K562 (cell line): ENCODE measurements at regions not wholly inside any gene's neighbourhood (a gene's known extent, or its start where the extent isn't known, plus 50 kb on each side); places are given as distances from the start of the nearest gene placed in this dataset.

Source experiments
- ATAC-seq: fragments of 200-7000 bp; cut with Tn5 transposase; 3 replicates; pipeline ENCODE4 v1.9.1; 2020; ENCODE audit warnings: moderate library complexity
- BruUV-seq: library from RNA; stranded (reverse); fragments of 400-500 nt; replicated peaks from 2 replicates; lab custom pipeline; 2021; lab: Mats Ljungman, UMichigan
- CTCF ChIA-PET: fragments of 300-600 bp; formaldehyde crosslinking; extraction: SDS; loops from one replicate; lab custom pipeline; 2021; ENCODE audit warnings: low intra/inter-chr PET ratio; lab: Yijun Ruan, JAX
- POLR2A ChIA-PET: fragments of 300-600, 350-650 bp; sonication (Branson Sonifier 250); formaldehyde crosslinking; extraction: SDS; loops from one replicate; lab custom pipeline; 2021; ENCODE audit warnings: antibody characterized with exemption, inconsistent platforms; lab: Yijun Ruan, JAX
- DNase-seq, 4 experiments: peaks; one replicate each; pipeline versions ENCODE4 v3.0.0 to v3.0.0-alpha.2; 2011 to 2018; ENCODE audit warnings: low spot score in 3 of 4, mixed read lengths in 3 of 4; ENCODE audit errors: extremely low read depth in 1 of 4
- FAIRE-seq: peaks from 2 replicates; lab custom pipeline; 2011; peaks lifted over from hg19 to GRCh38; lab: Jason Lieb, UNC
- H2AFZ ChIP-seq: 2 replicates; pipeline ENCODE4 v1.6.0; 2011; ENCODE audit warnings: low read depth, low read length, control low read depth, inconsistent platforms
- H3K27ac ChIP-seq: fragments of 200-600 bp; 3 replicates; pipeline ENCODE4 v1.8.0; 2011; ENCODE audit warnings: low read depth, mild to moderate bottlenecking, control low read depth, inconsistent platforms, low read length, moderate library complexity, mixed read lengths; ENCODE audit errors: extremely low read depth
- H3K27me3 ChIP-seq, 2 experiments: fragments of 300-600 bp in 1 of 2; 2 replicates in 1 of 2; 3 replicates in 1 of 2; pipeline versions ENCODE4 v1.6.0 to v1.8.0; 2011; ENCODE audit warnings: inconsistent platforms in 2 of 2, low read length in 2 of 2, mild to moderate bottlenecking in 1 of 2, mixed read lengths in 1 of 2, moderate library complexity in 1 of 2; ENCODE audit not compliant: control insufficient read depth in 2 of 2, insufficient read depth in 2 of 2
- H3K36me3 ChIP-seq: fragments of 300-600 bp; 3 replicates; pipeline ENCODE4 v1.8.0; 2011; ENCODE audit warnings: mild to moderate bottlenecking, low read length, inconsistent platforms; ENCODE audit not compliant: control insufficient read depth, insufficient read depth
- H3K4me1 ChIP-seq, 2 experiments: fragments of 200-600 bp in 1 of 2; replicated peaks in 1 of 2; 2 replicates in 1 of 2; 3 replicates in 1 of 2; pipeline versions ENCODE4 v1.5.1 to v1.8.0; 2011; ENCODE audit warnings: inconsistent platforms in 2 of 2, low read length in 2 of 2, mild to moderate bottlenecking in 1 of 2, mixed read lengths in 1 of 2, moderate library complexity in 1 of 2; ENCODE audit not compliant: control insufficient read depth in 2 of 2, insufficient read depth in 2 of 2
- H3K4me2 ChIP-seq: 2 replicates; pipeline ENCODE4 v1.6.1; 2011; ENCODE audit warnings: low read length, control low read depth, inconsistent platforms, mixed read lengths; ENCODE audit not compliant: insufficient read depth
- H3K4me3 ChIP-seq: fragments of 200-600 bp; sonication (generic), shearing (Covaris generic); 2 replicates; pipeline ENCODE4 v1.5.1; 2016; ENCODE audit warnings: control low read depth, inconsistent platforms
- H3K79me2 ChIP-seq: fragments of 200-600 bp; 3 replicates; pipeline ENCODE4 v1.8.0; 2011; ENCODE audit warnings: low read length, inconsistent platforms; ENCODE audit not compliant: control insufficient read depth, insufficient read depth
- H3K9ac ChIP-seq, 2 experiments: 2 replicates each; pipeline versions ENCODE4 v1.6.0 to v1.6.1; 2011; ENCODE audit warnings: low read depth in 2 of 2, low read length in 2 of 2, control low read depth in 1 of 2, inconsistent platforms in 1 of 2, mild to moderate bottlenecking in 1 of 2, mixed read lengths in 1 of 2; ENCODE audit not compliant: insufficient read depth in 1 of 2
- H3K9me1 ChIP-seq: one replicate; pipeline ENCODE4 v1.6.0; 2011; ENCODE audit warnings: inconsistent platforms, mild to moderate bottlenecking, low read length, moderate library complexity; ENCODE audit not compliant: control insufficient read depth, insufficient read depth
- H3K9me3 ChIP-seq: replicated peaks from 2 replicates; pipeline ENCODE4 v1.5.1; 2011; ENCODE audit warnings: low read depth, low read length, inconsistent platforms; ENCODE audit not compliant: control insufficient read depth, insufficient read depth
- H4K20me1 ChIP-seq: replicated peaks from 2 replicates; pipeline ENCODE4 v1.6.1; 2011; ENCODE audit warnings: low read length, inconsistent platforms, mixed read lengths; ENCODE audit not compliant: control insufficient read depth, insufficient read depth
- GTF2A2 ChIP-seq: IDR thresholded peaks from 2 replicates; pipeline ENCODE4 v1.6.1; 2016; ENCODE audit warnings: mild to moderate bottlenecking, missing genetic modification characterization, missing compliant biosample characterization
- JUND ChIP-seq, 2 experiments: IDR thresholded peaks; 2 replicates in 1 of 2; 3 replicates in 1 of 2; pipeline ENCODE4 v1.6.1; 2011; ENCODE audit warnings: borderline replicate concordance in 2 of 2, low read depth in 2 of 2, low read length in 2 of 2, improper control_type of control experiment in 1 of 2, missing biosample characterization in 1 of 2, missing genetic modification characterization in 1 of 2, missing genetic modification reagents in 1 of 2
- KAT8 ChIP-seq: fragments of 450-650 bp; IDR thresholded peaks from 2 replicates; pipeline ENCODE4 v1.6.1; 2016; ENCODE audit warnings: low read depth, mild to moderate bottlenecking
- KLF10 ChIP-seq: fragments of 250-450 bp; sonication (Bioruptor Pico); IDR thresholded peaks from 2 replicates; pipeline ENCODE4 v1.6.1; 2021; ENCODE audit warnings: matching md5 sums
- MEIS2 ChIP-seq: fragments of 450-650 bp; IDR thresholded peaks from 2 replicates; pipeline ENCODE4 v1.6.1; 2014; ENCODE audit warnings: mild to moderate bottlenecking; ENCODE audit not compliant: partially characterized antibody
- MXD1 ChIP-seq: fragments of 250-450 bp; sonication (Bioruptor Pico); IDR thresholded peaks from 2 replicates; pipeline ENCODE4 v1.8.0; 2021; ENCODE audit warnings: borderline replicate concordance, mild to moderate bottlenecking, moderate library complexity; ENCODE audit not compliant: poor library complexity, severe bottlenecking
- PHF21A ChIP-seq: fragments of 450-650 bp; IDR thresholded peaks from 2 replicates; pipeline ENCODE4 v1.6.1; 2017; ENCODE audit warnings: low read depth, borderline replicate concordance
- PRDM10 ChIP-seq: fragments of 450-650 bp; IDR thresholded peaks from 2 replicates; pipeline ENCODE4 v1.6.1; 2018; ENCODE audit not compliant: partially characterized antibody
- RBM25 ChIP-seq: fragments of 200-400 bp; formaldehyde crosslinking; IDR thresholded peaks from 2 replicates; pipeline ENCODE4 v1.6.1; 2018; ENCODE audit warnings: low read length, low read depth, moderate library complexity; ENCODE audit not compliant: severe bottlenecking
- RFX1 ChIP-seq: fragments of 450-650 bp; IDR thresholded peaks from 2 replicates; pipeline ENCODE4 v1.6.1; 2016; ENCODE audit warnings: mild to moderate bottlenecking, moderate library complexity
- SLC30A9 ChIP-seq: fragments of 250-450 bp; sonication (Bioruptor Pico); IDR thresholded peaks from 2 replicates; pipeline ENCODE4 v1.8.0; 2022; ENCODE audit warnings: mild to moderate bottlenecking, moderate library complexity
- SMAD1 ChIP-seq: fragments of 150-350 bp; IDR thresholded peaks from 2 replicates; pipeline ENCODE4 v1.6.1; 2014; ENCODE audit warnings: low read length, low read depth; ENCODE audit not compliant: partially characterized antibody
- SMARCE1 ChIP-seq: fragments of 450-650 bp; IDR thresholded peaks from 2 replicates; pipeline ENCODE4 v1.7.1; 2016; ENCODE audit warnings: mild to moderate bottlenecking
- SMC3 ChIP-seq: conservative IDR thresholded peaks from 2 replicates; pipeline ENCODE4 v1.6.1; 2011; ENCODE audit warnings: low read depth, low read length, improper control_type of control experiment; ENCODE audit not compliant: insufficient read depth
- USF1 ChIP-seq: sonication (generic); formaldehyde crosslinking; IDR thresholded peaks from 2 replicates; pipeline ENCODE4 v1.9.0; 2022; ENCODE audit warnings: mild to moderate bottlenecking, missing genetic modification reagents
- ZBTB9 ChIP-seq: fragments of 450-650 bp; formaldehyde crosslinking; IDR thresholded peaks from 2 replicates; pipeline ENCODE4 v1.4.0; 2020; ENCODE audit warnings: mild to moderate bottlenecking, moderate library complexity
- ZNF384 ChIP-seq: IDR thresholded peaks from 2 replicates; pipeline ENCODE4 v1.6.1; 2012; ENCODE audit warnings: low read depth, low read length, improper control_type of control experiment
- ZNF551 ChIP-seq: fragments of 250-450 bp; sonication (Bioruptor Pico); IDR thresholded peaks from 2 replicates; pipeline ENCODE4 v1.5.0; 2021; ENCODE audit warnings: mild to moderate bottlenecking, moderate library complexity
- ZNF57 ChIP-seq: fragments of 450-650 bp; formaldehyde crosslinking; IDR thresholded peaks from 2 replicates; pipeline ENCODE4 v1.4.0; 2020; ENCODE audit warnings: mild to moderate bottlenecking, moderate library complexity
- WGBS: fragments of 100-300 bp; shearing (Covaris generic); methylation state at CpG from one replicate; pipeline ENCODE4 v1.1.6; 2016; ENCODE audit warnings: low coverage, mixed read lengths; ENCODE audit not compliant: insufficient coverage; ENCODE audit errors: missing lambda C conversion rate; 5-methylcytosine and 5-hydroxymethylcytosine counted together
- in situ Hi-C: fragments of 300-500 bp; cut with MboI; formaldehyde crosslinking; loops from 4 replicates; pipeline ENCODE4 v1.15.0; 2018; ENCODE audit warnings: inconsistent platforms, mixed read lengths
- intact Hi-C: fragments of 100-400 bp; cut with micrococcal nuclease; formaldehyde crosslinking; loops from 2 replicates; pipeline ENCODE4 v1.14.2; 2022

GRCh38 chr5:163312598-163312997, 124.8 kb upstream of the CCNG1 start:
- Histone ChIP-seq H3K4me1 (no peaks in the 10 kb centered on the region), H3K27ac (no peak overlapping the region), H3K9ac (no peak overlapping the region), H3K9me1 (no peaks in the 10 kb centered on the region), H3K9me3 (no peaks in the 10 kb centered on the region), H3K79me2 (no peaks in the 10 kb centered on the region), H3K4me3 (no peak overlapping the region), H3K4me2 (no peak overlapping the region), H3K36me3 (no peaks in the 10 kb centered on the region), H2AFZ (no peak overlapping the region), H3K27me3 (no peaks in the 10 kb centered on the region), H4K20me1 (no peaks in the 10 kb centered on the region)
- TF ChIP-seq JUND (IDR thresholded peaks at IDR 0.05; ENCODE audit: borderline replicate concordance, low read depth, low read length) (no peak), JUND (tag; IDR thresholded peaks at IDR 0.05; ENCODE audit: borderline replicate concordance, low read depth, low read length) (no peak), ZNF384 (no peak), SLC30A9 (CRISPR knock-in tag) (no peak), SMC3 (no peak), ZNF57 (no peak), PRDM10 (no peak), MXD1 (CRISPR knock-in tag) (no peak), RFX1 (no peak), PHF21A (no peak), SMARCE1 (no peak), KLF10 (CRISPR knock-in tag) (no peak), GTF2A2 (no peak), KAT8 (no peak), SMAD1 (no peak), ZBTB9 (no peak), RBM25 (no peak), ZNF551 (CRISPR knock-in tag) (no peak), MEIS2 (no peak), USF1 (no peak)
- ChIA-PET POLR2A (no interaction called here), CTCF (no interaction called here)
- DNase-seq (no peak), FAIRE-seq (no peak), ATAC-seq (no peak)
- 5% methylated on average over 2 of the region's 2 CpGs for WGBS
- in situ Hi-C loops, result no loop called here
- no TSS peak for BruUV-seq
- intact Hi-C loops, result no loop called here
